ENCODE measurements at regions not wholly inside any gene's neighbourhood (a gene's known extent, or its start where the extent isn't known, plus 50 kb on each side); places are given as distances from the start of the nearest gene placed in this dataset.
"Not testable (repeated sequence)": the region's sequence is repeated elsewhere in the genome, so short reads cannot be mapped to it uniquely, and the experiment has no call there.

- Histone ChIP-seq H3K27ac (no peak overlapping the region), H3K36me3 (no peaks in the 10 kb centered on the region), H3K9me3 (no peaks in the 10 kb centered on the region), H3K27me3 (no peaks in the 10 kb centered on the region), H3K4me1 (no peaks in the 10 kb centered on the region), H3K4me3 (no peak overlapping the region)
- no peak for TF ChIP-seq CTCF (IDR thresholded peaks at IDR 0.05)
- no peak for TF ChIP-seq POLR2A (IDR thresholded peaks at IDR 0.05)
- intact Hi-C loops (cut with DNase I), result no loop called here
- 45% methylated on average over 5 of the region's 5 CpGs for WGBS (ENCODE audit: insufficient coverage, low coverage, low lambda C conversion rate, missing lambda C conversion rate)
- no peak for DNase-seq
- no peak for ATAC-seq
These were observed 1047.5 kb upstream of the FLRT2 start for GRCh38 chr14:84482256-84483071.

- H3K4me1 ChIP-seq, result no peaks in the 10 kb centered on the region
These were observed 1046.9 kb upstream of the FLRT2 start for GRCh38 chr14:84483072-84483420.

GRCh38 chr14:84484243-84484642, 1045.7 kb upstream of the FLRT2 start:
- WGBS (ENCODE audit: insufficient coverage, low coverage, low lambda C conversion rate, missing lambda C conversion rate), result 35% methylated on average over 4 of the region's 4 CpGs
- H3K36me3 ChIP-seq; H3K4me1 ChIP-seq; H3K4me3 ChIP-seq; DNase-seq; ATAC-seq; H3K9me3 ChIP-seq; intact Hi-C loops (cut with DNase I); H3K27ac ChIP-seq; H3K27me3 ChIP-seq: not testable (repeated sequence)

More at GRCh38 chr14:84483072-84483420, 1046.9 kb upstream of the FLRT2 start:
- intact Hi-C loops (cut with DNase I), result no loop called here
- TF ChIP-seq CTCF (IDR thresholded peaks at IDR 0.05) (no peak), POLR2A (IDR thresholded peaks at IDR 0.05) (no peak)
- no peaks in the 10 kb centered on the region for H3K9me3 ChIP-seq
- WGBS (ENCODE audit: insufficient coverage, low coverage, low lambda C conversion rate, missing lambda C conversion rate), result 31% methylated on average over 6 of the region's 6 CpGs
- H3K27me3 ChIP-seq, result no peaks in the 10 kb centered on the region
- ATAC-seq (no peak), DNase-seq (no peak)
- no peak overlapping the region for H3K4me3 ChIP-seq
- no peak overlapping the region for H3K27ac ChIP-seq
- H3K36me3 ChIP-seq, result no peaks in the 10 kb centered on the region

GRCh38 chr14:84485036-84485435, 1044.9 kb upstream of the FLRT2 start:
- no peaks in the 10 kb centered on the region for H3K36me3 ChIP-seq
- no peak for ATAC-seq
- H3K27ac ChIP-seq, result no peak overlapping the region
- no peaks in the 10 kb centered on the region for H3K27me3 ChIP-seq
- DNase-seq, result no peak
- TF ChIP-seq POLR2A (IDR thresholded peaks at IDR 0.05), result no peak
- no peak for TF ChIP-seq CTCF (IDR thresholded peaks at IDR 0.05)
- H3K9me3 ChIP-seq, result no peaks in the 10 kb centered on the region
- intact Hi-C loops (cut with DNase I), result no loop called here
- H3K4me3 ChIP-seq, result no peak overlapping the region
- no peaks in the 10 kb centered on the region for H3K4me1 ChIP-seq

- intact Hi-C loops (cut with DNase I), result no loop called here
- Histone ChIP-seq H3K36me3 (no peaks in the 10 kb centered on the region), H3K27ac (no peak overlapping the region), H3K27me3 (no peaks in the 10 kb centered on the region), H3K4me1 (no peaks in the 10 kb centered on the region), H3K4me3 (no peak overlapping the region), H3K9me3 (no peaks in the 10 kb centered on the region)
- ATAC-seq (no peak), DNase-seq (no peak)
- no peak for TF ChIP-seq POLR2A (IDR thresholded peaks at IDR 0.05)
- TF ChIP-seq CTCF (IDR thresholded peaks at IDR 0.05), result no peak
- 57% methylated on average over 2 of the region's 2 CpGs for WGBS (ENCODE audit: insufficient coverage, low coverage, low lambda C conversion rate, missing lambda C conversion rate)
These were observed 1039.9 kb upstream of the FLRT2 start for GRCh38 chr14:84490081-84490480.
